PFSK-1 (cell line): ENCODE measurements at regions not wholly inside any gene's neighbourhood (a gene's known extent, or its start where the extent isn't known, plus 50 kb on each side); places are given as distances from the start of the nearest gene placed in this dataset.

Experiments
- POLR2AphosphoS5 ChIP-seq: IDR thresholded peaks from 2 replicates; pipeline ENCODE4 v1.6.1; 2012; ENCODE audit warnings: low read depth, mild to moderate bottlenecking, control low read depth, low read length, moderate library complexity
- REST ChIP-seq, 2 experiments: IDR thresholded peaks; 2 replicates each; pipeline versions ENCODE4 v1.6.1 to v1.8.0; 2011 to 2012; ENCODE audit warnings: low read depth in 2 of 2, low read length in 2 of 2, control low read depth in 1 of 2, inconsistent platforms in 1 of 2, mild to moderate bottlenecking in 1 of 2, moderate library complexity in 1 of 2; ENCODE audit not compliant: insufficient read depth in 1 of 2
- SIN3A ChIP-seq: IDR thresholded peaks from 2 replicates; pipeline ENCODE4 v1.6.1; 2012; ENCODE audit warnings: mild to moderate bottlenecking, low read length, moderate library complexity, borderline replicate concordance; ENCODE audit not compliant: insufficient read depth
- TAF1 ChIP-seq: IDR thresholded peaks from 2 replicates; pipeline ENCODE4 v1.6.1; 2012; ENCODE audit warnings: low read length, control low read depth, borderline replicate concordance; ENCODE audit not compliant: insufficient read depth

GRCh38 chr1:182270731-182271130 is 120.9 kb downstream of the GLUL start:
- TF ChIP-seq SIN3A: no peak
- no peak for TF ChIP-seq POLR2AphosphoS5
- no peak for TF ChIP-seq TAF1
- no peak for TF ChIP-seq REST (IDR thresholded peaks at IDR 0.05; ENCODE audit: insufficient read depth in 1 of 2, low read depth in 2 of 2, low read length in 2 of 2)
